Chondrocyte (in vitro differentiated cells): ENCODE measurements at regions not wholly inside any gene's neighbourhood (a gene's known extent, or its start where the extent isn't known, plus 50 kb on each side); places are given as distances from the start of the nearest gene placed in this dataset.
"Not testable (repeated sequence)": the region's sequence is repeated elsewhere in the genome, so short reads cannot be mapped to it uniquely, and the experiment has no call there.

Experiments
- DNase-seq: peaks from one replicate; pipeline ENCODE4 v3.0.0; 2021; ENCODE audit warnings: mixed read lengths, low spot score
- H3K27ac Mint-ChIP-seq: one replicate; pipeline ENCODE4 v1.8.0; 2021; ENCODE audit warnings: mild to moderate bottlenecking, moderate library complexity, mixed read lengths; ENCODE audit not compliant: unreplicated experiment
- H3K27me3 Mint-ChIP-seq: 2 replicates; pipeline ENCODE4 v1.8.0; 2021; ENCODE audit warnings: low read depth, mixed read lengths
- H3K36me3 Mint-ChIP-seq: 2 replicates; pipeline ENCODE4 v1.8.0; 2021; ENCODE audit warnings: low read depth, mixed read lengths
- H3K4me1 Mint-ChIP-seq: 2 replicates; pipeline ENCODE4 v1.8.0; 2021; ENCODE audit warnings: low read depth, mild to moderate bottlenecking, mixed read lengths
- H3K4me3 Mint-ChIP-seq: one replicate; pipeline ENCODE4 v1.8.0; 2021; ENCODE audit warnings: mild to moderate bottlenecking, moderate library complexity, mixed read lengths; ENCODE audit not compliant: unreplicated experiment
- H3K9me3 Mint-ChIP-seq: 2 replicates; pipeline ENCODE4 v1.8.0; 2021; ENCODE audit warnings: low read depth, mixed read lengths
- CTCF ChIP-seq: fragments of 200-600 bp; sonication (generic); IDR thresholded peaks from 2 replicates; pipeline ENCODE4 v1.5.0; 2021; ENCODE audit warnings: antibody characterized with exemption, mild to moderate bottlenecking, moderate library complexity

GRCh38 chr1:172835834-172836233 lies 176.9 kb downstream of the FASLG start:
- H3K27ac Mint-ChIP-seq = no peak overlapping the region
- TF ChIP-seq CTCF = no peak
- no peaks in the 10 kb centered on the region for H3K9me3 Mint-ChIP-seq
- peaks cover 3% of the 10 kb centered on the region for H3K4me1 Mint-ChIP-seq
- no peaks in the 10 kb centered on the region for H3K36me3 Mint-ChIP-seq
- no peak for DNase-seq
- H3K4me3 Mint-ChIP-seq = no peak overlapping the region
- H3K27me3 Mint-ChIP-seq = no peaks in the 10 kb centered on the region

- H3K4me3 Mint-ChIP-seq = no peak overlapping the region
- no peak for DNase-seq
- H3K27ac Mint-ChIP-seq = no peak overlapping the region
- H3K9me3 Mint-ChIP-seq = no peaks in the 10 kb centered on the region
- TF ChIP-seq CTCF = no peak
- no peaks in the 10 kb centered on the region for H3K36me3 Mint-ChIP-seq
- H3K27me3 Mint-ChIP-seq = no peaks in the 10 kb centered on the region
- no peaks in the 10 kb centered on the region for H3K4me1 Mint-ChIP-seq
Measured at GRCh38 chr1:172837816-172838679, 179.1 kb downstream of the FASLG start.

- TF ChIP-seq CTCF = no peak
- Mint-ChIP-seq H3K9me3 (no peaks in the 10 kb centered on the region), H3K27me3 (no peaks in the 10 kb centered on the region), H3K4me1 (no peaks in the 10 kb centered on the region), H3K4me3 (no peak overlapping the region), H3K36me3 (no peaks in the 10 kb centered on the region), H3K27ac (no peak overlapping the region)
- DNase-seq = no peak
Measured at GRCh38 chr1:172838680-172839313, 179.9 kb downstream of the FASLG start.

- H3K36me3 Mint-ChIP-seq, H3K27me3 Mint-ChIP-seq, DNase-seq, H3K27ac Mint-ChIP-seq, H3K4me3 Mint-ChIP-seq, H3K9me3 Mint-ChIP-seq, H3K4me1 Mint-ChIP-seq: not testable (repeated sequence)
Measured at GRCh38 chr1:172839639-172840038, 180.7 kb downstream of the FASLG start.

GRCh38 chr1:172843444-172843843 lies 184.5 kb downstream of the FASLG start:
- Mint-ChIP-seq H3K9me3 (no peaks in the 10 kb centered on the region), H3K27me3 (no peaks in the 10 kb centered on the region), H3K4me3 (no peak overlapping the region), H3K4me1 (no peaks in the 10 kb centered on the region), H3K36me3 (no peaks in the 10 kb centered on the region), H3K27ac (no peak overlapping the region)
- TF ChIP-seq CTCF = no peak
- DNase-seq = no peak
